Right renal cortex interstitium (tissue), 3 donors: ENCODE measurements at regions not wholly inside any gene's neighbourhood (a gene's known extent, or its start where the extent isn't known, plus 50 kb on each side); places are given as distances from the start of the nearest gene placed in this dataset.
"Not testable (repeated sequence)": the region's sequence is repeated elsewhere in the genome, so short reads cannot be mapped to it uniquely, and the experiment has no call there.

Experiments
- DNase-seq, 3 donors: peaks; one replicate each; pipeline ENCODE4 v3.0.0-alpha.2; 2013; ENCODE audit warnings: low read depth in 3 of 3, low spot score in 2 of 3

GRCh38 chr2:3899536-3900155 lies 196.3 kb downstream of the DCDC2C start:
- DNase-seq, result no peak

GRCh38 chr2:3902131-3902530 lies 198.8 kb downstream of the DCDC2C start:
- DNase-seq, result no peak

GRCh38 chr2:3904061-3904460 lies 200.7 kb downstream of the DCDC2C start:
- DNase-seq, result no peak

GRCh38 chr2:3908498-3908897 lies 205.1 kb downstream of the DCDC2C start:
- DNase-seq, result not testable (repeated sequence)

- no peak for DNase-seq
Observed at GRCh38 chr2:3911882-3912455, 208.6 kb downstream of the DCDC2C start.

- no peak for DNase-seq
Observed at GRCh38 chr2:3913166-3913565, 209.8 kb downstream of the DCDC2C start.

- no peak for DNase-seq
Observed at GRCh38 chr2:3914241-3914640, 210.9 kb downstream of the DCDC2C start.

- DNase-seq, result no peak
Observed at GRCh38 chr2:3927031-3927430, 223.7 kb downstream of the DCDC2C start.

- no peak for DNase-seq
Observed at GRCh38 chr2:3929374-3929773, 226.0 kb downstream of the DCDC2C start.

GRCh38 chr2:3930246-3930645 lies 226.9 kb downstream of the DCDC2C start:
- DNase-seq, result no peak

GRCh38 chr2:3940661-3941060 lies 237.3 kb downstream of the DCDC2C start:
- no peak for DNase-seq

GRCh38 chr2:3942841-3943240 lies 239.5 kb downstream of the DCDC2C start:
- no peak for DNase-seq

- DNase-seq, result no peak
Observed at GRCh38 chr2:3944071-3944470, 240.7 kb downstream of the DCDC2C start.

- DNase-seq, result no peak
Observed at GRCh38 chr2:3944841-3945240, 241.5 kb downstream of the DCDC2C start.

GRCh38 chr2:3948191-3948590 lies 244.8 kb downstream of the DCDC2C start:
- DNase-seq, result no peak

GRCh38 chr2:3951131-3951954 lies 248.0 kb downstream of the DCDC2C start:
- no peak for DNase-seq

GRCh38 chr2:3952866-3953516 lies 249.6 kb downstream of the DCDC2C start:
- no peak for DNase-seq

- no peak for DNase-seq
Observed at GRCh38 chr2:3954261-3954660, 250.9 kb downstream of the DCDC2C start.

- no peak for DNase-seq
Observed at GRCh38 chr2:3956406-3956805, 253.0 kb downstream of the DCDC2C start.

- no peak for DNase-seq
Observed at GRCh38 chr2:3956892-3957291, 253.5 kb downstream of the DCDC2C start.

- no peak for DNase-seq
Observed at GRCh38 chr2:3958465-3958864, 255.1 kb downstream of the DCDC2C start.
